A673 (cell line): ENCODE measurements at regions not wholly inside any gene's neighbourhood (a gene's known extent, or its start where the extent isn't known, plus 50 kb on each side); places are given as distances from the start of the nearest gene placed in this dataset.

Experiments used
- EZH2 ChIP-seq: fragments of 200-600 bp; sonication (generic); IDR thresholded peaks from 2 replicates; pipeline ENCODE4 v1.6.1; 2017; ENCODE audit warnings: borderline replicate concordance, low read depth, mild to moderate bottlenecking, mixed read lengths, antibody characterized with exemption, low read length; ENCODE audit not compliant: poor library complexity, severe bottlenecking
- TF ChIP-seq, protein P1 (sequence below): fragments of 300-800, 200-600 bp; sonication (generic); conservative IDR thresholded peaks from 2 replicates; pipeline ENCODE4 v1.5.1; 2017; ENCODE audit warnings: low read depth, mild to moderate bottlenecking, antibody characterized with exemption, low read length, moderate library complexity, mixed read lengths

GRCh38 chr7:41303709-41304108 is 399.2 kb downstream of the INHBA start:
- TF ChIP-seq, protein P1, sequence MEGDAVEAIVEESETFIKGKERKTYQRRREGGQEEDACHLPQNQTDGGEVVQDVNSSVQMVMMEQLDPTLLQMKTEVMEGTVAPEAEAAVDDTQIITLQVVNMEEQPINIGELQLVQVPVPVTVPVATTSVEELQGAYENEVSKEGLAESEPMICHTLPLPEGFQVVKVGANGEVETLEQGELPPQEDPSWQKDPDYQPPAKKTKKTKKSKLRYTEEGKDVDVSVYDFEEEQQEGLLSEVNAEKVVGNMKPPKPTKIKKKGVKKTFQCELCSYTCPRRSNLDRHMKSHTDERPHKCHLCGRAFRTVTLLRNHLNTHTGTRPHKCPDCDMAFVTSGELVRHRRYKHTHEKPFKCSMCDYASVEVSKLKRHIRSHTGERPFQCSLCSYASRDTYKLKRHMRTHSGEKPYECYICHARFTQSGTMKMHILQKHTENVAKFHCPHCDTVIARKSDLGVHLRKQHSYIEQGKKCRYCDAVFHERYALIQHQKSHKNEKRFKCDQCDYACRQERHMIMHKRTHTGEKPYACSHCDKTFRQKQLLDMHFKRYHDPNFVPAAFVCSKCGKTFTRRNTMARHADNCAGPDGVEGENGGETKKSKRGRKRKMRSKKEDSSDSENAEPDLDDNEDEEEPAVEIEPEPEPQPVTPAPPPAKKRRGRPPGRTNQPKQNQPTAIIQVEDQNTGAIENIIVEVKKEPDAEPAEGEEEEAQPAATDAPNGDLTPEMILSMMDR = no peak
- no peak for TF ChIP-seq EZH2
